HG03460 (cell line): ENCODE measurements at regions not wholly inside any gene's neighbourhood (a gene's known extent, or its start where the extent isn't known, plus 50 kb on each side); places are given as distances from the start of the nearest gene placed in this dataset.
"Not testable (repeated sequence)": the region's sequence is repeated elsewhere in the genome, so short reads cannot be mapped to it uniquely, and the experiment has no call there.

Source experiments
- ATAC-seq: cut with Tn5 transposase; IDR thresholded peaks from one replicate; pipeline ENCODE4 v1.9.1; 2021; ENCODE audit not compliant: unreplicated experiment

GRCh38 chr5:118397236-118397635 lies 591.1 kb downstream of the DTWD2 start:
- no peak for ATAC-seq

GRCh38 chr5:118392491-118392890 lies 595.9 kb downstream of the DTWD2 start:
- ATAC-seq: no peak

GRCh38 chr5:118382931-118383330 lies 605.4 kb downstream of the DTWD2 start:
- ATAC-seq: not testable (repeated sequence)

- ATAC-seq: no peak
Measured at GRCh38 chr5:118379470-118379869, 608.9 kb downstream of the DTWD2 start.

- no peak for ATAC-seq
Measured at GRCh38 chr5:118378959-118379358, 609.4 kb downstream of the DTWD2 start.

GRCh38 chr5:118377420-118377819 lies 610.9 kb downstream of the DTWD2 start:
- no peak for ATAC-seq

GRCh38 chr5:118371973-118372831 lies 616.1 kb downstream of the DTWD2 start:
- no peak for ATAC-seq

GRCh38 chr5:118366429-118366828 lies 621.9 kb downstream of the DTWD2 start:
- no peak for ATAC-seq

- no peak for ATAC-seq
Measured at GRCh38 chr5:118365718-118366117, 622.6 kb downstream of the DTWD2 start.

GRCh38 chr5:118354797-118355196 lies 633.5 kb downstream of the DTWD2 start:
- no peak for ATAC-seq

- no peak for ATAC-seq
Measured at GRCh38 chr5:118353970-118354369, 634.4 kb downstream of the DTWD2 start.

- ATAC-seq: no peak
Measured at GRCh38 chr5:118336468-118336867, 651.9 kb downstream of the DTWD2 start.

GRCh38 chr5:118327389-118327788 lies 661.0 kb downstream of the DTWD2 start:
- no peak for ATAC-seq

GRCh38 chr5:118326481-118327045 lies 661.8 kb downstream of the DTWD2 start:
- no peak for ATAC-seq

- no peak for ATAC-seq
Measured at GRCh38 chr5:118325931-118326330, 662.4 kb downstream of the DTWD2 start.

- ATAC-seq: not testable (repeated sequence)
Measured at GRCh38 chr5:118323723-118324122, 664.6 kb downstream of the DTWD2 start.

- no peak for ATAC-seq
Measured at GRCh38 chr5:118321081-118321480, 667.3 kb downstream of the DTWD2 start.

GRCh38 chr5:118320121-118320520 lies 668.2 kb downstream of the DTWD2 start:
- no peak for ATAC-seq

GRCh38 chr5:118314931-118315330 lies 673.4 kb downstream of the DTWD2 start:
- ATAC-seq: no peak

- no peak for ATAC-seq
Measured at GRCh38 chr5:118311103-118311819, 677.1 kb downstream of the DTWD2 start.

- ATAC-seq: no peak
Measured at GRCh38 chr5:118310401-118310800, 677.9 kb downstream of the DTWD2 start.

GRCh38 chr5:118303296-118303695 lies 685.1 kb downstream of the DTWD2 start:
- ATAC-seq: no peak
